ENCODE measurements at regions not wholly inside any gene's neighbourhood (a gene's known extent, or its start where the extent isn't known, plus 50 kb on each side); places are given as distances from the start of the nearest gene placed in this dataset.

GRCh38 chr9:14455243-14455642 lies 141.3 kb upstream of the NFIB start:
- DNase-seq: no peak
- H3K79me2 ChIP-seq (ENCODE audit: insufficient read depth): no peaks in the 10 kb centered on the region
- H3K4me3 ChIP-seq (ENCODE audit: low read depth in 2 of 2, low read length in 1 of 2): no peak overlapping the region
- H3K27me3 ChIP-seq (ENCODE audit: insufficient read depth): no peaks in the 10 kb centered on the region; the same call in 1 of the 2 replicates
- H3K9ac ChIP-seq: no peak overlapping the region
- POLR2A ChIA-PET: no interaction called here
- no peaks in the 10 kb centered on the region for H3K9me3 ChIP-seq
- H3K36me3 ChIP-seq (replicated peaks in 1 of 2; ENCODE audit: control insufficient read depth in 1 of 2, insufficient read depth in 2 of 2, low read length in 1 of 2): no peaks in the 10 kb centered on the region
- no peaks in the 10 kb centered on the region for H3K9me2 ChIP-seq
- CTCF ChIA-PET: interaction anchor here (2.1 kb wide), 1 partner anchor 206 kb away, joined by 6 read pairs; no protein-coding TSS in a partner anchor
- no peak overlapping the region for H3K27ac ChIP-seq (ENCODE audit: low read depth in 2 of 2, low read length in 1 of 2)
- 42% methylated on average over 2 of the region's 2 CpGs for WGBS (ENCODE audit: low lambda C conversion rate)
- H2AFZ ChIP-seq (ENCODE audit: low read depth): no peak overlapping the region
- no peak for TF ChIP-seq USF1 (IDR thresholded peaks at IDR 0.05; ENCODE audit: borderline replicate concordance, low read depth)
- TF ChIP-seq TCF12 (IDR thresholded peaks at IDR 0.05): no peak
- TF ChIP-seq ELF1 (IDR thresholded peaks at IDR 0.05): no peak
- TF ChIP-seq NRF1 (IDR thresholded peaks at IDR 0.05; ENCODE audit: low read depth, low read length): no peak
- no peak for TF ChIP-seq RFX5 (IDR thresholded peaks at IDR 0.05; ENCODE audit: low read length)
- no peak for TF ChIP-seq SMC3 (IDR thresholded peaks at IDR 0.05; ENCODE audit: low read depth, low read length)
- no peak for TF ChIP-seq EZH2phosphoT487 (IDR thresholded peaks at IDR 0.05; ENCODE audit: borderline replicate concordance, low read depth)
- TF ChIP-seq MXI1 (IDR thresholded peaks at IDR 0.05; ENCODE audit: low read depth, low read length): no peak
- no peak for TF ChIP-seq FOSL2 (IDR thresholded peaks at IDR 0.05; ENCODE audit: borderline replicate concordance, low read depth)
- TF ChIP-seq PBX3 (IDR thresholded peaks at IDR 0.05): no peak
- no peak for TF ChIP-seq GATA2 (CRISPR knock-in tag; IDR thresholded peaks at IDR 0.05)
- TF ChIP-seq POLR2AphosphoS5 (IDR thresholded peaks at IDR 0.05; ENCODE audit: low read depth, low read length): no peak
- TF ChIP-seq JUND (IDR thresholded peaks at IDR 0.05): no peak
- TF ChIP-seq RAD21 (IDR thresholded peaks at IDR 0.05; ENCODE audit: low read length): no peak
- no peak for TF ChIP-seq FOXM1 (IDR thresholded peaks at IDR 0.05; ENCODE audit: low read depth)
- no peak for TF ChIP-seq REST (IDR thresholded peaks at IDR 0.05; ENCODE audit: low read depth, low read length)
- H3K4me2 ChIP-seq: no peak overlapping the region
- H4K20me1 ChIP-seq (ENCODE audit: insufficient read depth): no peaks in the 10 kb centered on the region
- H3F3A ChIP-seq (replicated peaks; ENCODE audit: insufficient read depth): no peaks in the 10 kb centered on the region
- peaks cover 0 to 7% of the 10 kb centered on the region in 2 experiments; a peak in 2 of 4 replicates for H3K4me1 ChIP-seq (ENCODE audit: control insufficient read depth in 1 of 2, insufficient read depth in 2 of 2, low read depth in 1 of 2, low read length in 1 of 2)
